IPS DF 6.9 (cell line): ENCODE measurements at regions not wholly inside any gene's neighbourhood (a gene's known extent, or its start where the extent isn't known, plus 50 kb on each side); places are given as distances from the start of the nearest gene placed in this dataset.

Experiments used
- DNase-seq: peaks from one replicate; pipeline ENCODE4 v3.0.0-alpha.2; 2013; ENCODE audit warnings: low read depth, low spot score
- H3K27ac ChIP-seq: one replicate; pipeline ENCODE4 v1.5.1; 2013; ENCODE audit warnings: low read length, control low read depth
- H3K27me3 ChIP-seq: 2 replicates; pipeline ENCODE4 v1.6.1; 2013; ENCODE audit warnings: mild to moderate bottlenecking, low read length; ENCODE audit not compliant: control insufficient read depth, insufficient read depth
- H3K36me3 ChIP-seq: 2 replicates; pipeline ENCODE4 v1.6.1; 2013; ENCODE audit warnings: low read length; ENCODE audit not compliant: control insufficient read depth, insufficient read depth
- H3K4me1 ChIP-seq: 2 replicates; pipeline ENCODE4 v1.6.1; 2013; ENCODE audit warnings: low read length; ENCODE audit not compliant: control insufficient read depth, insufficient read depth
- H3K4me3 ChIP-seq: 2 replicates; pipeline ENCODE4 v1.5.1; 2013; ENCODE audit warnings: mild to moderate bottlenecking, low read length
- H3K9me3 ChIP-seq: 2 replicates; pipeline ENCODE4 v1.6.1; 2013; ENCODE audit warnings: low read length, inconsistent platforms; ENCODE audit not compliant: control insufficient read depth, insufficient read depth
- WGBS: extraction: QIAGEN DNeasy Blood & Tissue Kit; methylation state at CpG from one replicate; pipeline ENCODE4 v1.1.7; 2013; ENCODE audit warnings: mixed read lengths, missing lambda C conversion rate; ENCODE audit not compliant: insufficient read length, insufficient coverage; 5-methylcytosine and 5-hydroxymethylcytosine counted together

DNA sequence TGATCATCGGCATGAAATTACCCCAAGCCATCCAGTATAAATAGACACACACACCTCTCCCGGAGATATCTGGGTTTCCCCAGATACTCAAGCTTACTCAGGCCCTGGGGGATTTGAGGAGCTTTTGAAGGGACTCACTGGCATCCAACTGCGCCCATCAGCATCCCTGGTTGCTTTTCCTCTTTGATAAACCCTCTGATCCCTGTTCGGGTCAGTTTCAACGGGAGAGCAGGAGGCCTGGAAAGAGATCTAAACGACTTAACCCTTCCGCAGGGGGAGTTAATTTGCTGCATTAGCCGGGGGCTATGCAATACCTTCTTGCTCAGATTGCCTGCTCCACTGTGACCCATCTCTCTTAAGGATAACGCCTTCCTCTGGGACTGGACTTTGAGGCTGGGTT lies 76.6 kb downstream of the MAF start:
- Histone ChIP-seq H3K4me3 (no peak overlapping the region), H3K9me3 (no peaks in the 10 kb centered on the region), H3K4me1 (no peaks in the 10 kb centered on the region), H3K27ac (no peak overlapping the region), H3K36me3 (no peaks in the 10 kb centered on the region), H3K27me3 (no peaks in the 10 kb centered on the region)
- WGBS: no CpG with 5 or more reads among the region's 9 CpGs
- no peak for DNase-seq

DNA sequence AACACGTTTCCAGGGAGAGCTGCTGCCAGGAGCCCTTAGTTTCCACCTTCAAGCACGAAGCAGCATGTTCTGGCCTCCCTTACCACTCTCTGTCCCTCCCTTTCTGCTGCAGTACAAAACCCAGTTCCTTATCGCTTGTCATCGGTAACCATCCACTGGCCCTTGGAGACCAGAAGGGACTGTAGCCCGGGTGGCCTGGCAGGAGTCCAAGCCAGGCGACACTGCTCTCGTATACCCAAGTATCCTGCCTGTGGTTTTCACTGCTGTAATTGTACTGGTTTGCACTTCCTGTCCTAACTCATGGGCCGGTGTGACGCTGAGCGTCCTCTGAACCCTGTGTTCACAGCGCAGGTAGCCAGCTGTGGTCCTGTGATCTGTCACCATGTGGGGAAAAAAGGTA lies 81.1 kb downstream of the MAF start:
- H3K36me3 ChIP-seq: no peaks in the 10 kb centered on the region
- WGBS: no CpG with 5 or more reads among the region's 11 CpGs
- H3K4me3 ChIP-seq: no peak overlapping the region
- H3K27me3 ChIP-seq: no peaks in the 10 kb centered on the region
- no peaks in the 10 kb centered on the region for H3K9me3 ChIP-seq
- H3K27ac ChIP-seq: no peak overlapping the region
- no peak for DNase-seq
- no peaks in the 10 kb centered on the region for H3K4me1 ChIP-seq

DNA sequence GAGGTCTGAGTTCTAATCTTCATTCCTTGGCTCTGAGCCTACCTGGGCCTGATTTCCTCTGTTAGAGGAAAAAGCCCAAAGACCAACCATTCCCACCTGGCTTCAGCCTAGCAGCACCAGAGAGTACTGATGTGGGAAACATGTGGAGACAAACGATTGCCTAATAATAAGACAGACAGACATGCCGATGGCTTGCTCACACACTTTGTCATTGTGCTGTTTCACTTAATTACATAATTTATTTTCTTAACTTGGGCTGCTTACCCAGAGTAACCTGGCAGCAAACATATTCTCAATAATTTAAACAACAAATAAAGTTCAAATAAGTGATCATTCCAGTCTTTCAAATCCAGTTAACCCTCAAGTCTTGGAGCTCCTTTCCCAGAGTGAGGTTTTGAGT lies 83.4 kb downstream of the MAF start:
- WGBS: no CpG with 5 or more reads among the region's 2 CpGs
- Histone ChIP-seq H3K27ac (no peak overlapping the region), H3K4me3 (no peak overlapping the region), H3K9me3 (no peaks in the 10 kb centered on the region), H3K36me3 (no peaks in the 10 kb centered on the region), H3K27me3 (no peaks in the 10 kb centered on the region), H3K4me1 (no peaks in the 10 kb centered on the region)
- no peak for DNase-seq

DNA sequence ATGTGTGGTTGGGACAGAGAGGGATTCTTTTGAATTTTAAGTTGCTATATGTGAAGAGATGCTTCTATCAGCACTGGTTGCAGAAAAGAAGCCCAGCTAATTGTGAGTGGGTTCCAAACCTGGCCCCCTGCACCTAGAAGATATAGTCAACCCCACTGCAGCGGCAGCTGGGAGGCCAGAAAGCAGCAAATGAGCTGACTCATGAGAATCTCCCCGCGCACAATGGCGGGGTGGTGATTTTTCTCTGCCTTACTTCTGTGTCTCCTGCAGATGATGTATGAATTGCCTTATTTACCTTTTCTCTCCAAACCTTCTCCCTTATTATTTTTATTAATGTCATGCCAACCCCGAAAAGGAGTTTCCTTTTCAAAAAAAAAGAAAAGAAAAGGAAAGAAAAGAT lies 89.7 kb downstream of the MAF start:
- Histone ChIP-seq H3K9me3 (no peaks in the 10 kb centered on the region), H3K4me1 (0 out of 2 replicates have a peak, but pooled peaks cover 1% of the 10 kb centered on the region), H3K4me3 (no peak overlapping the region), H3K27ac (no peak overlapping the region), H3K27me3 (no peaks in the 10 kb centered on the region), H3K36me3 (no peaks in the 10 kb centered on the region)
- no CpG with 5 or more reads among the region's 5 CpGs for WGBS
- no peak for DNase-seq

DNA sequence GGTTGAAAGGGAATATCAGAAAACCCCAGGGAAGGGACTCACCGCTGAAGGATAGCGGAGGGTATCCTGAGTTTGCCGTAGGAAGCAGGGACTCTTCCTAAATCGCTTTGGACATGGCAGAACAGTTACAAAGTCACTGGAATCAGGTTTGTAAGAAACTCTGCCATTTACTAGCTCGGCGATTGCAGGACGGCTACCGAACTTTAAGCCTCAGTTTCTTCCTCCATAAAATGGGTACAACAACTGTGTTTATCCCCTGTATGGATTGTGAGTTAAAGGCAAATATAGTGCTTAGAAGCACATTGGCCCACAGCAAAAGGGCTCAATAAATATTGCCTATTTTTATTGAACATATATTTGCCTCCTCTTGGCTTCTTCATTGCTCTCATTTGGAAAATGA lies 90.6 kb downstream of the MAF start:
- no peak overlapping the region for H3K4me3 ChIP-seq
- H3K27me3 ChIP-seq: no peaks in the 10 kb centered on the region
- WGBS: no CpG with 5 or more reads among the region's 8 CpGs
- no peaks in the 10 kb centered on the region for H3K36me3 ChIP-seq
- H3K4me1 ChIP-seq: 0 out of 2 replicates have a peak, but pooled peaks cover 1% of the 10 kb centered on the region
- no peak overlapping the region for H3K27ac ChIP-seq
- no peaks in the 10 kb centered on the region for H3K9me3 ChIP-seq
- no peak for DNase-seq

DNA sequence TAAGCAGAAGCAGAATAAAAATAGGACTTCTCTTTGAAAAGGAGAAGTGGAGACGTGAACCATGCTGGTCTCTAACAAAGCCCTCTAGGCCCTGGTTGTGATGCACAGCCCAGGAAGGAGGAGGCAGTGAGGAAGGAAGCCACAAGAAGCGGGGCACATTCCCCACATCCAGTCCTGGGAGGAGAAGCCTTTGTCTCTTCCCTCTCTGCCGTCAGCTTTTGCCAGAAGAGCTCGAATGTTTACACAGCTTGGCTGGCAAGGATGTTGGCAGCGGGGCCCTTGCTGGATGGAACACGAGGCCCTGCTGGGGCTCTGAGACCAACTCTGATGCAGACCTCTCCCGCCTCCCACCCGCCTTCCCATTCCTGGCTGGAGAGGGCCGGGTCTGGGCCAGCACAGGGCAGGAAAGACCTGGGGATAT lies 91.3 kb downstream of the MAF start:
- H3K4me3 ChIP-seq: no peak overlapping the region
- no peak for DNase-seq
- no peaks in the 10 kb centered on the region for H3K9me3 ChIP-seq
- no peaks in the 10 kb centered on the region for H3K36me3 ChIP-seq
- no peaks in the 10 kb centered on the region for H3K27me3 ChIP-seq
- H3K4me1 ChIP-seq: 0 out of 2 replicates have a peak, but pooled peaks cover 1% of the 10 kb centered on the region
- no CpG with 5 or more reads among the region's 9 CpGs for WGBS
- no peak overlapping the region for H3K27ac ChIP-seq

DNA sequence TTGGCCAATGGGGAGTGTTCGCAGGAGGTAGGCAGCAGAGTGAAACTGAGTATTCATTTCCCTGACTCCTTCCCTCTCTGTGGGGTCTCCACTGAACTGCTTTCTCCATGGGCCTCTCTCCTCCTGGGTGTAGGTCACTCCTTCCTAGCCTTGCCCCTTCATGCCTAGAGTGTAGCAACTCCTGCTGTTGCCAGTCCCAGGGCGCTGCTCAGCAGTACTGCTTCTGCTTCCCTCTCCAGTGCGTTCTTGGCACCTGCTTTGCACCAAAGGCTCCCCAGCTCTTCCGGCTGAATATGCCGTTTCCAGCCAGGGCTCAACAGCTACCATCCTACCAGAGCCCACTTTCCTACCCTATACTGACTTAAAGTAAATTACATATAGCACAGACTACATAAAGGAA lies 92.2 kb downstream of the MAF start:
- H3K36me3 ChIP-seq: no peaks in the 10 kb centered on the region
- 0 out of 2 replicates have a peak, but pooled peaks cover 1% of the 10 kb centered on the region for H3K4me1 ChIP-seq
- WGBS: no CpG with 5 or more reads among the region's 5 CpGs
- no peak overlapping the region for H3K27ac ChIP-seq
- no peaks in the 10 kb centered on the region for H3K9me3 ChIP-seq
- H3K27me3 ChIP-seq: no peaks in the 10 kb centered on the region
- DNase-seq: no peak
- H3K4me3 ChIP-seq: no peak overlapping the region

DNA sequence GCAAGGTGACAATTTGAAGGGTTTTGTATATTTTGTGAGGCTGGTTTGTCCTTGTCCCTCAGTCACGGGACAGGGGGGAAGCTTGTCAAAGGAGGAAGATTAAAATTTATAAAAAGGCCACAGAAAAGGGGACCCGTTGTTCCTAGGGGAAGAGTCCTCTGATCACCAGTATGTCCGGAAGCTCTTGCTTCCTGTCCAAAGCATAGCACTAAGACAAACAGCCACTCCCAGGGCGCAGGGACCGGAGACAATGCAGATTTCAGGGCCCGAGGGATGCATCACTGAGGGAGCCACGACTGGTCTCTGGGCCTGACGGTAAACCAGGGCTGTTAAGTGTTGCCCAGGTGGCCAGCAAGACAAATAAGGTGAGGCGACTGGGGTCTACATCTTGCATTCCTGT lies 95.2 kb downstream of the MAF start:
- H3K9me3 ChIP-seq: no peaks in the 10 kb centered on the region
- H3K4me3 ChIP-seq: no peak overlapping the region
- H3K27me3 ChIP-seq: no peaks in the 10 kb centered on the region
- no peak overlapping the region for H3K27ac ChIP-seq
- H3K36me3 ChIP-seq: no peaks in the 10 kb centered on the region
- H3K4me1 ChIP-seq: 0 out of 2 replicates have a peak, but pooled peaks cover 1% of the 10 kb centered on the region
- no CpG with 5 or more reads among the region's 9 CpGs for WGBS
- DNase-seq: no peak

DNA sequence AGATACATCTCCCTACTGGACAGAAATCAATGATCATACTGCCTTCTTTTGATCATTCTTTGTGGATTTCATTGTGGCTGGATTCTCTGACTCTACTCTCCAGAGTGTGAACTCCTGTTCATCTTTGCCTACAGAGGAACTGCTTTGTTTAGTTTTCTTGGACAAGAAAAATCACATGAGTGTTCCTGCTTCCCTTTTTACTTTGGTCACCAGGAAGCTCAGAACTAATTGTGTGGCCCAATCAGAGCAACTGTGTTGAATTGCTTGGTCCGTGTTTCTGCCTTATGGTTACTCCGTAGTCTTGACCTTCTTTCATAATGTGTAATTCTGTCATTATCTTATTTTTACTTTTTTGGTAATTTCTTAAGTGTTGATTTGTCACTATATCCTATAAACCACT lies 97.0 kb downstream of the MAF start:
- H3K9me3 ChIP-seq: no peaks in the 10 kb centered on the region
- no peaks in the 10 kb centered on the region for H3K4me1 ChIP-seq
- no peak overlapping the region for H3K4me3 ChIP-seq
- DNase-seq: no peak
- H3K27ac ChIP-seq: no peak overlapping the region
- no peaks in the 10 kb centered on the region for H3K27me3 ChIP-seq
- WGBS: no CpG with 5 or more reads among the region's 2 CpGs
- H3K36me3 ChIP-seq: no peaks in the 10 kb centered on the region

DNA sequence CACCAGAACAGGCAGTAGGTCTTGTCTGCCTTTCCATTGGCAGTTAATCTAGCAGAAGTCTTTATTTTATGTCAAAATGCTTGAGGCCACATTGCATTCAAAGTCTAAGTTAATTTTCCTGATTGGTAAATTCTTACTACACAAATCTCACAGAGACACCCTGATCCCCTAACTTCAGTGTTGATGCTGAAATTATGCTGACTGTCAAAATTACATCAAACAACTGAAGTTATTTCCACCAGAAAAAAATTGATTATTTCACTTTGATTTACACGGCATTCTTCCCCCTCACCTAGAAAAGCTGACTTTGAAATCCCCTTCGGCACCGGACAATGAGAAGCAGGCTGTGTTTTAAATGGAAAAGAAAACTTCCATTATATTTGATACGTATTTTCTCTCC lies 99.1 kb downstream of the MAF start:
- DNase-seq: no peak
- Histone ChIP-seq H3K27ac (no peak overlapping the region), H3K36me3 (no peaks in the 10 kb centered on the region), H3K27me3 (no peaks in the 10 kb centered on the region), H3K4me1 (no peaks in the 10 kb centered on the region), H3K9me3 (no peaks in the 10 kb centered on the region), H3K4me3 (no peak overlapping the region)
- no CpG with 5 or more reads among the region's 4 CpGs for WGBS

DNA sequence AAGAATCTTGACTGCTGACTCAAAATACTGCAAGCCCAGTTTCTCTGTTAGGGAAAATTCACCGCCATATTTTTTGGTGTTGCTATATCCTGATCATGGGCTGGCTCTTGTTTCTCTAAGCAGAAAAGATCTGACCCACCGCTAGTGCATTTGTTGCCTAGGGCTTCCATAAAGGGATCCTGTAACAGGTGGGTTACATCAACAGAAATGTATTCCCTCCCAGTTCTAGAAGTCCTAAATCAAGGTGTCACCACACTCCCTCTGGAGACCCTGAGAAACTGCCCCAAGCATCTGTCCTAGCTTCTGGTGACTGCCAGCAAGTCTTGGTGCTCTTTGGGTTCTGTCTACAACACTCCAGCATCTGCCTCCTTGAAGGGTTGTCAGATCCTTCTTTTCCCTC lies 99.7 kb downstream of the MAF start:
- no CpG with 5 or more reads among the region's 2 CpGs for WGBS
- Histone ChIP-seq H3K27me3 (no peaks in the 10 kb centered on the region), H3K36me3 (no peaks in the 10 kb centered on the region), H3K4me1 (no peaks in the 10 kb centered on the region), H3K9me3 (no peaks in the 10 kb centered on the region), H3K27ac (no peak overlapping the region), H3K4me3 (no peak overlapping the region)
- DNase-seq: no peak
